GM18858 (cell line): ENCODE measurements at regions not wholly inside any gene's neighbourhood (a gene's known extent, or its start where the extent isn't known, plus 50 kb on each side); places are given as distances from the start of the nearest gene placed in this dataset.
"Not testable (repeated sequence)": the region's sequence is repeated elsewhere in the genome, so short reads cannot be mapped to it uniquely, and the experiment has no call there.

Source experiments
- ATAC-seq: cut with Tn5 transposase; IDR thresholded peaks from one replicate; pipeline ENCODE4 v1.9.1; 2021; ENCODE audit not compliant: unreplicated experiment

GRCh38 chr13:109406376-109406992, 379.9 kb downstream of the IRS2 start:
- no peak for ATAC-seq

GRCh38 chr13:109403012-109403421, 383.4 kb downstream of the IRS2 start:
- ATAC-seq, result no peak

DNA sequence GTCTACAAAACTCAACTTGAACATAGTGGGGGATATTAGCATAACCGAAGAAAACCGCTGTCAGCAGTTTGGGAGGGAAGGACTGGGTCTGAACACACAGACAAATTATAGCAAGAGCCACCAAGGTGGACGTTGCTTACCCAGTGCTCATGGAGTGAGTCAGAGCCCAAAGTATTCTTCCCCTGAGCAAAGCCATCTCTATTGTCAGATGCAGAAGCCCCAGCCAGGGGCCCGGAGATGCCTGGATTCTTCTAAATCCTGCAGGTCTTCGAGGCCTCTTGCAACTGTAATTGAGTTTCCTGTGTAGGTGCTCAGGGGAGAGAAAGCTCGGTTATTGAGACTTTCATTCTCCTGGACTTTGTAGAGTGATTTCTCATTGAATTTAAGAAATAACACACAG, 384.5 kb downstream of the IRS2 start:
- ATAC-seq, result no peak

- no peak for ATAC-seq
These were observed 385.1 kb downstream of the IRS2 start for GRCh38 chr13:109401307-109401706.

DNA sequence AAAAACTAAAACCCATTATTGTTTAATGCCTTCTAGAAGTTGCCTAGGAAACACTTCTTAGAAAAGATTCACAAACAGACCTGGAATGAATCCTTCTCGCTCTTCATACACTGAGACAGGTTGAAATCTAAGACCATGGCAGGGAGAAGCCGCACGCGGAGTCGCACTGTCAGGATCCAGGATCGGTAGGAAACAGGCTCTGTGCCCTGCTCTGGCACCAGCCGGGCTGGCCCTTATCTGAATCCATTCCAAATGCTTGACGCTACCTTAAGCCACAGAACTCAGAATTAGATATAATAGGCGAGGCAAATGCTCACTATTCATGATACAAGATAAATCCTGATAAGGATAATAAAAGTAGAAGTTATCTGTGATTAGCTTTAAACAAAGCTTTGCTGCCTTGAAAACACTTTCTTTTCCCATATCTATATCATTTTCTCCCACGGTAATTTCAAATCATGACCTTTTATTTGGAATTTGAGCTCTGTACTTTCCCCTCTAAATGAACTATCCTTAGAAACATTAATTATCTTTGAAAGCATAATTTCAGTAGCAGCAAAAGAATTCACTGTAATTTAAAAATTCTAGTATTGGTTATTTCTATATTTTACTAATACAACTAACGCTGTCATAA, 385.6 kb downstream of the IRS2 start:
- no peak for ATAC-seq

DNA sequence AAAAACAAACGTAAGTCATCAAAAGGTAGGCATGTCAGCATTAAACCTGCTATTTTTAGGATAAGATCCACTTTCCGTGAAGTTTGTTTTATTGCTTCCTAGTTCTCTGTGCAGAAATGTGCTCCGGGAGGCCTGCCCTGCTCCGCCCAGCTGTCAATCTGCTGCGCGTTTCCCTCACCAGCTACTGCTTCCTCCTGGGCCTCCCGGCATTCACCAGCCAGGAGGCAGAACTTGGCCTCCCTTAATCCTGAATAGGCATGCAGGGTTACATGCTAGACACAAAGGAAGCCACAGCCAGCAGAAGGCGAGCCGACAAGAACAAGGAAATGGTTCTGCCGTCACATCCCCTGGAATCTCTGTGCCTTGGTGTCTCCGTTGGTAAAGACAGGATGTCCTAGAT, 386.2 kb downstream of the IRS2 start:
- ATAC-seq, result no peak

GRCh38 chr13:109398071-109398470, 388.3 kb downstream of the IRS2 start:
- not testable (repeated sequence) for ATAC-seq

DNA sequence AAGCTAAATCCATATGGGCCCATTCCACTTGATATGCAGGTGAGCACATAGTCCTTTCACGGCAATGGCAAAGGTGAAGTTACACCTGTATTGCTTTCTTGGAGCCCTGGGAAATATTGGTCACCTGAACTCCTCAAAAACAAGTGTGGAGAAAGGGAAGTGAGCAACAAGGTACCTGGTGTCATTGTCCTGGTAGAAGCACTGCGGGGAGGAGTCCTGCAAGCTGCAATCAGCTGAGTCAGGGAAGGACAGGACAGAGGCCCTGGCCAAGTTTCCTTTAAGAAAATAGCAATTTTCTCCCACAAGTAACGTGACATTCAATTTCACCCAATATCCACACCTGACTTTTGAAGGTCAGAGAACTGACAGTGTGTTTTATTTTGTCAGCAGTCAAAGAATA, 389.1 kb downstream of the IRS2 start:
- no peak for ATAC-seq

GRCh38 chr13:109396266-109396665, 390.1 kb downstream of the IRS2 start:
- ATAC-seq, result no peak

GRCh38 chr13:109395014-109395413, 391.4 kb downstream of the IRS2 start:
- no peak for ATAC-seq

DNA sequence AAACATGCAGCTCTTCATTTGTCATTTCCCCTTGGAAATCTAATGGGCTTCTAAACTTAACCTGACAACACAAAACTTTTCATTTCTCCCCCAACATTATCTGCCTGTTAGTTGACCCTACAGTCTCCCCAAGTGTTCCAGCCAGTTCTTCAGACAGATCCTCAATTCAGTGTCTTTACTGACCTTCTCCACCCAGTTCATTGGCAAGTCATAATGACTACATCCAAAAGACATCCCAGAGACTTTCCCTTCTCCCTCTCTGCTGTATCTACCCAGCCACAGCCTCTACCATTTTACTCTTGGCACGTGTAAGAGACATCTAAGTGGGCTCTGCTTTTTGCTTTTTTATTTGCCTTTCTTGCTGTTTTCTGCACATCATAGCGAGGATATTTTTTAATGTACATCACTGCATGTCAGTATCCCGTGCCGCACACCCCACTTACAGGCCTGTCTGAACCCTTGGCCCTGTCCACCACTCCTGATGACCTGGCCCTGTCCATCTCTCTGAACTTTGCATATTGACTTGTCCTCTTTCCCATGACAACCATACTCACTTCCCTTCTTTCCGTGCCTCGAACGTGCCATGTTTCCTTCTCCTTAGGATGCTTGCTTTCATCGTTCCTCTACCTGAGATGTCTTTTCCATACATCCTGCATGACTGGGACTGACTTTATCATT, 391.9 kb downstream of the IRS2 start:
- no peak for ATAC-seq

DNA sequence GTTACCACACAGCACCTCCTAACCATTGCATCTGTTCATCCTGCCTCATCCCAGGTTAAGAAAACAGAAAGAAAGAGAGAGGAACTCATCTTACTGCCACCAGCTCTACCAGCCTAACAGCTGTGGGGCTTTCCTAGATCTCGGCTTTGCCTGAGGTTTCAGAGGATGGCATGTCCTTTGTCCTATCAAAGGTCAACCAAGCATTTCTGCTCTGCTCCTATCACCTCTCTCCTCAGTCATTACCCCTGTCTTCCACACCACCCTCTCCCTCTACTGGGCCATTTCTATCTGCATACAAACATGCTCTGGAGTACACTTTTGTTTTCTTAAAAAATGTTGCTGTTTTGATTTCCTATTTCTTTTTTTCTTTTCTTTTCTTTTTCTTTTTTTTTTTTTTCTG, 393.3 kb downstream of the IRS2 start:
- no peak for ATAC-seq

DNA sequence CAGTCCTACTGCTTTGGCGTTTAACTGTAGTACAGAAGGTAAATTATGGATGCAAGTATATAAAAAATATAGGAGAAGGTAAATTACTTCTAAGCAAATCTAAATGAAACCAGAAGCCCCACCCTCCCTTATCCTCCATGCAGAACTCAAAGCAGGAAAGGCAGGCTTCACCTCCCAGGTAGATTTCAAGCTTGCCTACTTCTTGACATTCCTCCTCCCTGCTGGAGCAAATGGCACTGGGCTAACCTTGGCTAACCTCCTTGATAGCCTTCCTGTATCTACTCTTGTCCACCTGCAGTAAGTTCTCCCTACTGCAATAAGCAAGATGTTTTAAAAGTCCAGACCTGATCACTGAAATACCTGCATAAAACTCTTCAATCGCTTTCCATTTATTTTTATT, 396.0 kb downstream of the IRS2 start:
- no peak for ATAC-seq

DNA sequence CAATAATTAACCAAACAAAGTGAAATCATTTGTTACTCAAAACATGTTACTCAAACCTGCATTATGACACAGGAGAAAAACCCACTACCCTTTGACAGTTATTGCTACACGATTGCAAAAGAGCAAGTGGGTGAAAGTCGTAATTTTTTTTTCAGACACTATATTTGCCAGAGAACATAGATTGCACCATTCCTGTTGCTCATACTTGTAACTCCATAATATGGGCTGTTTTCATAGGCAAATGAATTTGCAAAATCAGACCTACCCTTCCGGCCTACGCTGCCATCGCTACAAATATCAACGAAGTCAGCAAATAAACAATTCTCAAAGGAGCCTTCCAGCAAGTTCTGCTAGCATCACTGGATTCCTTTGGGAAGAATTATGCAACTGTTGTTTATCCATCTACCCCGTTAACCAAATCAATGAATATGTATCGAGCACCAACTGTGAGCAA, 396.5 kb downstream of the IRS2 start:
- no peak for ATAC-seq

DNA sequence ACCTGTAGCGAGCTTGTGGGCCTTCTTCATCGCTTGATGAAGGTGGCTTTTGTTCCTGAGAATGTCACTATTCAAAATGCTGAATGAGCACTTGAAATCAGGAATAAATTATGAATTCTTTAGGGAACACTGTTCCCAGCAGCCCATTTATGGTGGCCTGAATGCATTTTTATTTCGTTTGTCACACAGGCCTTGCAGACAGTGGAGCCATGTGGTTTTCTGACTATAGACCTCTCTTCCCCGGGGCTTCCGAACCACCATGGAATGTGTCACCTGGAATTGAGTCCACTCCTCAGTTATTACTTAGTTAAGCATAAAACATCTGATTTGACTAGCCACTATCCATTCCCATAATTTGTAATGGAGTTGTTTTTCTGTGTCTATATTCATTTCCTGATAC, 396.9 kb downstream of the IRS2 start:
- ATAC-seq, result no peak

DNA sequence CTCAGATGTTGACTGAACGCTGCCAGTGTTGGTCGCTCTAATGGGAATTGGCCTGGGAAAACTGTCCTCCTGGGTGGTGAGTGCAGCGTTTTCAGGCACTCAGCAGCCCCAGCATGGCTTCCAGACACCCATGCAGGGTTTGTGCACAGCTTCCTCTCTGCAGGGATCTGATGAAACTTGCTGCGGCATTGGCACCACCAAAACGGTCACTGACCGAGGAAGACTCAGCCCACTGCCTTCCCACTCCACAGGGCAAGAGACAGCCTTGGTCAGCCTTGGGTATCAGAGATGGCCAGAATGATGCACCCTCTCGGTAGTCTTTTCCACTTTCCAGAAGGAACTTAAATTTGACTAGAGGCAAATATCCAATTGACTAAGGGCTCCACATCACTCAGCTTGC, 398.9 kb downstream of the IRS2 start:
- ATAC-seq, result no peak

DNA sequence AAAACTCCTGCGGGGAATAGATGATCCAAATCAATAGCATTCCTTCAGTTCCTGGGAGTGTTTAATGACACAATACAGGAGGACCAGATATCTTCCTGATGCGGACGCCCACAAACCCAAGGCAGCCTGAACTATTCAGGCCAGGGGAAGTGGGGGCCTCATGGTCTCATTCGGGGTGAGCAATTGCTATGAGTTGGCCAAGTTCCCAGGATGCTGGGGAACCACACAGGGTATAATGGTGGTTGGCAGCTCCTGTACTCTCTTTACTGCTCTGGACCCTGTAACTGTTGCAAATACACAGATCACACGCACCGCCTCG, 401.2 kb downstream of the IRS2 start:
- ATAC-seq, result no peak

- ATAC-seq, result no peak
These were observed 401.7 kb downstream of the IRS2 start for GRCh38 chr13:109384491-109385241.

DNA sequence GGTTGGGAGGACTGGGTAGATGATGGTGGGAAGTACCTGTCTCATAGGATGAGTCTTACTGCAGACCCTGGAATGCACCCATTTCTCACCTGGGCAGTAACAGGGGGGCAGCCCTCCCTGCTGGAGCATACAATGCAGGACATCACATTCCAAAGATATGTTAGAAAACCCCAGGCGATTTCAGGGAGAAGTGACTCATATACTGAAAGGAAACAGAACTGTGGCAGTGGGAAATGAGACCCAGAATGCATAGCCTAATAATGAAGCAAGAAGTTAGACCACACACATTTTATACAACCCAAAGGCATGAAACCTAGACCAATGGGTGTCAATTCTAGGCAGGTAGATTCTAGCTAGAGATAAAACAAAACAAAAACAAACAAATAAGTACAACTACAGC, 402.7 kb downstream of the IRS2 start:
- no peak for ATAC-seq

GRCh38 chr13:109381546-109382180, 404.7 kb downstream of the IRS2 start:
- ATAC-seq, result no peak

GRCh38 chr13:109380457-109380856, 405.9 kb downstream of the IRS2 start:
- no peak for ATAC-seq
